GM21360 (cell line): ENCODE measurements at regions not wholly inside any gene's neighbourhood (a gene's known extent, or its start where the extent isn't known, plus 50 kb on each side); places are given as distances from the start of the nearest gene placed in this dataset.
"Not testable (repeated sequence)": the region's sequence is repeated elsewhere in the genome, so short reads cannot be mapped to it uniquely, and the experiment has no call there.

Experiments used
- ATAC-seq: cut with Tn5 transposase; IDR thresholded peaks from one replicate; pipeline ENCODE4 v1.9.1; 2021; ENCODE audit warnings: mild to moderate bottlenecking, moderate library complexity; ENCODE audit not compliant: unreplicated experiment

- ATAC-seq = no peak
These were observed 51.2 kb upstream of the THRB start for GRCh38 chr3:24545887-24546286.

- ATAC-seq = no peak
These were observed 53.6 kb upstream of the THRB start for GRCh38 chr3:24548278-24548677.

- no peak for ATAC-seq
These were observed 55.9 kb upstream of the THRB start for GRCh38 chr3:24550588-24550987.

- no peak for ATAC-seq
These were observed 57.0 kb upstream of the THRB start for GRCh38 chr3:24551626-24552025.

GRCh38 chr3:24562895-24563294, 68.2 kb upstream of the THRB start:
- ATAC-seq = no peak

- no peak for ATAC-seq
These were observed 70.4 kb upstream of the THRB start for GRCh38 chr3:24565053-24565452.

GRCh38 chr3:24565656-24566055, 71.0 kb upstream of the THRB start:
- ATAC-seq = no peak

- no peak for ATAC-seq
These were observed 72.3 kb upstream of the THRB start for GRCh38 chr3:24566927-24567326.

- not testable (repeated sequence) for ATAC-seq
These were observed 77.8 kb upstream of the THRB start for GRCh38 chr3:24572409-24572808.

- no peak for ATAC-seq
These were observed 78.9 kb upstream of the THRB start for GRCh38 chr3:24573576-24573975.

- no peak for ATAC-seq
These were observed 83.7 kb upstream of the THRB start for GRCh38 chr3:24578324-24578723.

GRCh38 chr3:24578951-24579421, 84.3 kb upstream of the THRB start:
- no peak for ATAC-seq

- ATAC-seq = no peak
These were observed 88.1 kb upstream of the THRB start for GRCh38 chr3:24582431-24583403.

GRCh38 chr3:24586920-24587319, 92.3 kb upstream of the THRB start:
- no peak for ATAC-seq

GRCh38 chr3:24588629-24589512, 94.2 kb upstream of the THRB start:
- ATAC-seq = no peak

- no peak for ATAC-seq
These were observed 94.8 kb upstream of the THRB start for GRCh38 chr3:24589513-24589851.

GRCh38 chr3:24589931-24590880, 95.6 kb upstream of the THRB start:
- ATAC-seq = no peak

GRCh38 chr3:24591191-24591590, 96.5 kb upstream of the THRB start:
- ATAC-seq = no peak

GRCh38 chr3:24591661-24592555, 97.3 kb upstream of the THRB start:
- ATAC-seq = no peak

- ATAC-seq = no peak
These were observed 99.5 kb upstream of the THRB start for GRCh38 chr3:24594161-24594560.
